LNCAP (cell line): ENCODE measurements at regions not wholly inside any gene's neighbourhood (a gene's known extent, or its start where the extent isn't known, plus 50 kb on each side); places are given as distances from the start of the nearest gene placed in this dataset.

ENCODE experiments used
- CTCF ChIP-seq: fragments of 450-650 bp; IDR thresholded peaks from 2 replicates; pipeline ENCODE4 v1.5.1; 2017; ENCODE audit warnings: mild to moderate bottlenecking

- no peak for TF ChIP-seq CTCF
These were observed 370.2 kb downstream of the TBX15 start for GRCh38 chr1:118617916-118618315.

GRCh38 chr1:118615066-118615465 lies 373.1 kb downstream of the TBX15 start:
- TF ChIP-seq CTCF: no peak

GRCh38 chr1:118589238-118589846 lies 398.8 kb downstream of the TBX15 start:
- no peak for TF ChIP-seq CTCF

GRCh38 chr1:118588566-118588965 lies 399.6 kb downstream of the TBX15 start:
- TF ChIP-seq CTCF: no peak

- TF ChIP-seq CTCF: no peak
These were observed 393.2 kb upstream of the SPAG17 start for GRCh38 chr1:118578276-118578675.

- no peak for TF ChIP-seq CTCF
These were observed 390.0 kb upstream of the SPAG17 start for GRCh38 chr1:118575060-118575459.

GRCh38 chr1:118564961-118565703 lies 380.1 kb upstream of the SPAG17 start:
- TF ChIP-seq CTCF: no peak
